Osteocyte (in vitro differentiated cells): ENCODE measurements at regions not wholly inside any gene's neighbourhood (a gene's known extent, or its start where the extent isn't known, plus 50 kb on each side); places are given as distances from the start of the nearest gene placed in this dataset.

ENCODE experiments used
- DNase-seq: peaks from one replicate; pipeline ENCODE4 v3.0.0; 2021; ENCODE audit warnings: mixed read lengths; ENCODE audit not compliant: unreplicated experiment; ENCODE audit errors: extremely low spot score
- H3K27ac Mint-ChIP-seq: one replicate; pipeline ENCODE4 v1.8.0; 2021; ENCODE audit warnings: mild to moderate bottlenecking, mixed read lengths; ENCODE audit not compliant: unreplicated experiment
- H3K27me3 Mint-ChIP-seq: one replicate; pipeline ENCODE4 v1.8.0; 2021; ENCODE audit warnings: mixed read lengths; ENCODE audit not compliant: unreplicated experiment
- H3K36me3 Mint-ChIP-seq: one replicate; pipeline ENCODE4 v1.8.0; 2021; ENCODE audit warnings: mixed read lengths; ENCODE audit not compliant: unreplicated experiment
- H3K4me1 Mint-ChIP-seq: one replicate; pipeline ENCODE4 v1.8.0; 2021; ENCODE audit warnings: mixed read lengths; ENCODE audit not compliant: unreplicated experiment
- H3K4me3 Mint-ChIP-seq: one replicate; pipeline ENCODE4 v1.8.0; 2021; ENCODE audit warnings: mild to moderate bottlenecking, moderate library complexity, mixed read lengths; ENCODE audit not compliant: unreplicated experiment
- H3K9me3 Mint-ChIP-seq: one replicate; pipeline ENCODE4 v1.8.0; 2021; ENCODE audit warnings: mixed read lengths; ENCODE audit not compliant: unreplicated experiment
- CTCF ChIP-seq: fragments of 200-600 bp; sonication (generic); IDR thresholded peaks from 2 replicates; pipeline ENCODE4 v1.5.0; 2021; ENCODE audit warnings: antibody characterized with exemption, mild to moderate bottlenecking, moderate library complexity

DNA sequence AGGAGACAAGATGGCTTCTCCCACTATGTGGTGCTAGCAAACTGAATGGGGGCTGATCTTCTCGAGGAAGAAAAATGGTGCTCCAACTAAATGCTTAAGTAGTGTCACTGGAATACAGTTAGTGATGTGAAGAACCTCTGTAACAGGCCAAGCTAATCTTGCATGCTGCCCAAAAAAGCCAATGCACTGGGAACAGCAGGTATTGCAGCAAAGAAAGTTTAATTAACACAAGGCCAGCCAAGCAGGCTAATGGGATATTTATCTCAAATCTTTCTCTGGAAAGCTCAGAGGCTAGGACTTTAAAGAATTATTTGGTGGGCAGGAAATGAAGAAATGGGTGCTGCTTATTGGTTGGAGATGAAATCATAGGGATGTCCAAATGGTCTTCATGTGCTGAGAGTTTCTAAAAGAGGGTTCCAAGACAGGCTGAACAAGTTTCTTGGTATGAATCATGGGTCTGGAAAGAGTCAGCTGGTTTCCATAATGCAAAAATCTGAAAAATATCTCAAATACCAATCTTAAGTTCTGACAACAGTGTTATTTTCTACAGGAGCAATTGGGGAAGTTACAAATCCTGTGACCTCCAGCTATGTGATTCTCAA lies 1550.5 kb downstream of the SLITRK5 start:
- no peak for DNase-seq
- Mint-ChIP-seq H3K27ac (no peak overlapping the region), H3K27me3 (no peaks in the 10 kb centered on the region), H3K36me3 (peaks cover 5% of the 10 kb centered on the region), H3K4me1 (no peaks in the 10 kb centered on the region), H3K9me3 (peaks cover 23% of the 10 kb centered on the region), H3K4me3 (no peak overlapping the region)
- no peak for TF ChIP-seq CTCF

GRCh38 chr13:89227356-89227755 lies 1556.2 kb downstream of the SLITRK5 start:
- Mint-ChIP-seq H3K4me3 (no peak overlapping the region), H3K27ac (peak overlapping the region; percentile 80), H3K36me3 (no peaks in the 10 kb centered on the region), H3K4me1 (peaks cover 8% of the 10 kb centered on the region), H3K27me3 (no peaks in the 10 kb centered on the region), H3K9me3 (peaks cover 17% of the 10 kb centered on the region)
- no peak for TF ChIP-seq CTCF
- no peak for DNase-seq

GRCh38 chr13:89238496-89238895 lies 1567.3 kb downstream of the SLITRK5 start:
- Mint-ChIP-seq H3K27ac (no peak overlapping the region), H3K36me3 (no peaks in the 10 kb centered on the region), H3K27me3 (no peaks in the 10 kb centered on the region), H3K4me3 (no peak overlapping the region), H3K9me3 (no peaks in the 10 kb centered on the region), H3K4me1 (no peaks in the 10 kb centered on the region)
- DNase-seq, result no peak
- TF ChIP-seq CTCF, result no peak

DNA sequence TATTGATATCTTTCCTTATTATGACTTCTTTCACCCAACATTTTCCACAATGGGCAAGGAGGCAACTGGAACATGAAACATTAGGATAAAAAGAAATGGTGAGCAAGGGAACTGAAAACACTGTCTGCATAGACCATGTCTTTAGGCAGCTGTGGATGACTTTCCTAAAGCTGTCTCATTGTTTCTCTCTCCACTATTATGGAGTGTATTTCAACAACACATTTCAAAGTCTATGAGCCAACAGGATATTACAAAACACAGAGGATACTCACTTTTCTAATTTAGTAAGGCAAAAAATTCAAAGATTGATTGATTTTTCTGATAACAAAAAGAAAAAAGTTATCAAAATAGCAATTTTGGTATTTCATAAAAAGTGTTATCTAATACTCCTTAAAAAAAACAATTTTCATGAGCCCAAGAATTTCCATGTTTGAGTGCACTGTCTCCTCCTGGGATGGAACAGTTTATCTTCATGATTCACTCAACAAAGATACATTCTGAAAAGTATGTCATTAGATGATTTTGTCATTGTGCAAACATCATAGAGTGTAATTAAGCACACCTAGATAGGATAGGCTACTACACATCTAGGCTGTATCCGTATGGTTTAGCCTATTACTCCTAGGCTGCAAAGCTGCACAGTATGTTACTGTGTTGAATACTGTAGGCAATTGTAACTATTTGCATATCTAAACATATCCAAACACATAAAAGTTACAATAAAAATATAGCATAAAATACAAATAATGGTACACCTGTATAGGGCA lies 1568.4 kb downstream of the SLITRK5 start:
- Mint-ChIP-seq H3K4me1 (no peaks in the 10 kb centered on the region), H3K4me3 (no peak overlapping the region), H3K9me3 (no peaks in the 10 kb centered on the region), H3K36me3 (no peaks in the 10 kb centered on the region), H3K27me3 (no peaks in the 10 kb centered on the region), H3K27ac (no peak overlapping the region)
- no peak for DNase-seq
- TF ChIP-seq CTCF, result no peak

GRCh38 chr13:89255844-89256406 lies 1584.8 kb downstream of the SLITRK5 start:
- TF ChIP-seq CTCF, result no peak
- H3K9me3 Mint-ChIP-seq, result peaks cover 25% of the 10 kb centered on the region
- no peaks in the 10 kb centered on the region for H3K4me1 Mint-ChIP-seq
- DNase-seq, result no peak
- no peak overlapping the region for H3K27ac Mint-ChIP-seq
- no peaks in the 10 kb centered on the region for H3K36me3 Mint-ChIP-seq
- no peak overlapping the region for H3K4me3 Mint-ChIP-seq
- H3K27me3 Mint-ChIP-seq, result no peaks in the 10 kb centered on the region
